Mucosa of descending colon (tissue), 3 donors: ENCODE measurements at regions not wholly inside any gene's neighbourhood (a gene's known extent, or its start where the extent isn't known, plus 50 kb on each side); places are given as distances from the start of the nearest gene placed in this dataset.

ENCODE experiments used
- ATAC-seq: fragments of 200-7000 bp; cut with Tn5 transposase; one replicate; pipeline ENCODE4 v1.9.1; 2020; ENCODE audit warnings: mild to moderate bottlenecking, moderate library complexity
- DNase-seq, 3 donors: peaks; one replicate each; pipeline ENCODE4 v3.0.0-alpha.2; 2020
- H3K36me3 ChIP-seq: fragments of 200-600 bp; one replicate; pipeline ENCODE4 v1.8.0; 2021; ENCODE audit warnings: low read depth, mild to moderate bottlenecking
- H3K4me1 ChIP-seq: fragments of 200-600 bp; one replicate; pipeline ENCODE4 v1.8.0; 2021; ENCODE audit warnings: low read depth, mild to moderate bottlenecking
- H3K4me3 ChIP-seq: fragments of 200-600 bp; one replicate; pipeline ENCODE4 v1.8.0; 2021; ENCODE audit warnings: mild to moderate bottlenecking
- H3K9me3 ChIP-seq: fragments of 200-600 bp; one replicate; pipeline ENCODE4 v1.8.0; 2021; ENCODE audit warnings: mild to moderate bottlenecking
- intact Hi-C, 2 donors: fragments of 100-400 bp; cut with DNase I in 1 of 2; cut with micrococcal nuclease in 1 of 2; formaldehyde crosslinking; loops; one replicate each; pipeline versions ENCODE4 v1.11.0 to v1.11.1; 2022; cut with DNase I, micrococcal nuclease
- TF ChIP-seq, protein P1 (sequence below): fragments of 200-600 bp; IDR thresholded peaks from one replicate; pipeline ENCODE4 v1.8.0; 2022; ENCODE audit warnings: antibody characterized with exemption, mild to moderate bottlenecking
- donor health status: DM: no; HTN: no; CAD: no; lungs with moderate emphysema.
- donor health status: DM: no; HTN: no; CAD: no.
- donor health status: DM: no; HTN: yes; CAD: no.

DNA sequence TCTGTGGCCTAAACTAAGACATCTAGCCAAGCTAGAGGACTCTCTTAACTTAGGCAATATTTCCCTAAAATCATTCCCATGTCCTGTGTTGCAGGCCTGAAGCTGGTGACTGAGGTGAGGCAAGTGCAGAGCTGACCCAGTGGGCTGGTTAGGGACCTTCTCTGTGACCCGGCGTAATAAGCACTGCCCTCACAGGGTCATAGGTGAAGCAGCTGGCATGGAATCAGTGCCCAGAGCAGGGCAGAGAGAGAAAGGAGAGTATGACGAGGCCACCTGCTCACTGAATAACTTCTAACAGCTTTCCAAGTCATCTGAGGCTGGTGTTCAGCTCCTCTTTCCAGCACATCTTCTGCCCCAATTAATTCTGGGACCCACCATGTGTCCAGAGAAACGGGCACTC, 197.0 kb downstream of the ANAPC1 start:
- DNase-seq (no peak), ATAC-seq (no peak)
- TF ChIP-seq, protein P1, sequence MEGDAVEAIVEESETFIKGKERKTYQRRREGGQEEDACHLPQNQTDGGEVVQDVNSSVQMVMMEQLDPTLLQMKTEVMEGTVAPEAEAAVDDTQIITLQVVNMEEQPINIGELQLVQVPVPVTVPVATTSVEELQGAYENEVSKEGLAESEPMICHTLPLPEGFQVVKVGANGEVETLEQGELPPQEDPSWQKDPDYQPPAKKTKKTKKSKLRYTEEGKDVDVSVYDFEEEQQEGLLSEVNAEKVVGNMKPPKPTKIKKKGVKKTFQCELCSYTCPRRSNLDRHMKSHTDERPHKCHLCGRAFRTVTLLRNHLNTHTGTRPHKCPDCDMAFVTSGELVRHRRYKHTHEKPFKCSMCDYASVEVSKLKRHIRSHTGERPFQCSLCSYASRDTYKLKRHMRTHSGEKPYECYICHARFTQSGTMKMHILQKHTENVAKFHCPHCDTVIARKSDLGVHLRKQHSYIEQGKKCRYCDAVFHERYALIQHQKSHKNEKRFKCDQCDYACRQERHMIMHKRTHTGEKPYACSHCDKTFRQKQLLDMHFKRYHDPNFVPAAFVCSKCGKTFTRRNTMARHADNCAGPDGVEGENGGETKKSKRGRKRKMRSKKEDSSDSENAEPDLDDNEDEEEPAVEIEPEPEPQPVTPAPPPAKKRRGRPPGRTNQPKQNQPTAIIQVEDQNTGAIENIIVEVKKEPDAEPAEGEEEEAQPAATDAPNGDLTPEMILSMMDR, result no peak
- H3K4me1 ChIP-seq, result peaks cover 5% of the 10 kb centered on the region
- H3K9me3 ChIP-seq, result no peaks in the 10 kb centered on the region
- H3K36me3 ChIP-seq, result no peaks in the 10 kb centered on the region
- intact Hi-C loops, result no loop called here
- no peak overlapping the region for H3K4me3 ChIP-seq

DNA sequence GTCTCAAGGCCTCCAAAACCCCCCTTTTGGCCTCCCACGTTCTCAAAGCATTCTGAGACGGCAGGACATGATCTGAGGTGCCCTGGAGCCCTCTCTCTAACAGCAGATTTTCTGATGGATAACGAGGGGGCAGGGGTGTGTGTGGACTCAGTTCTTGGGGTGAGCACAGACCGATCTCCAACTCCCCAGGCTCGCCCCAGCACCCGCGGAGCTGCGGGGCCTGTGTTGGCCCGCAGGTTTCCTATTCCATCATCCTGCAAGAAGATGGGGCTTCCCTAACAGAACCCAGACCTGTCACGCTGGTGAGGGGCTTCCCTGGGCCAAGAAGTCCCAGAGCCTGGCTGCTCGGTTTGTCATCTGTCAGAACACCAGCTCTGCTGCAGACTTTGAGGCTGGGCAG, 196.1 kb downstream of the ANAPC1 start:
- DNase-seq (no peak), ATAC-seq (no peak)
- Histone ChIP-seq H3K4me1 (peaks cover 5% of the 10 kb centered on the region), H3K36me3 (no peaks in the 10 kb centered on the region), H3K4me3 (no peak overlapping the region), H3K9me3 (no peaks in the 10 kb centered on the region)
- intact Hi-C loops, result no loop called here
- TF ChIP-seq, protein P1, result no peak

DNA sequence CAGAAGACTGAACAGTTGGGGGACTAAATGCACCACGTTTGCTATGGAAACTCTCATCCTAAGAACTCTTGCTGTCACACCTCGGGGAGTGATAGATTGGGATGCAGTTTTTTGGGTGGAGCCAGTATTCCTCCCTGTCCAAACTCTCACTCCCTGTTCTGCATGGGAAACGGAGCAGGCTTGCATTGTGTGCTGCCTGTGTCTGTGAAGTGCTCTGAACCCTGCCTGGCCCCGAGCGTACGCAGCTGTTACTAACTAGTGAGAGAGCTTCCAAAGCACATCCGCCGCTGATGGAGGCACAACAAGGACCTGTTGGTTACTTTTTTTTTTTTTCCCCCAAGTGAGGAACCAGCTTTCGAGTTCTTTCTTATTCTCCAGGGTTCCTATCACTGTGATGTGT, 195.5 kb downstream of the ANAPC1 start:
- intact Hi-C loops, result no loop called here
- no peaks in the 10 kb centered on the region for H3K9me3 ChIP-seq
- H3K4me1 ChIP-seq, result peaks cover 5% of the 10 kb centered on the region
- H3K4me3 ChIP-seq, result no peak overlapping the region
- DNase-seq, result no peak
- TF ChIP-seq, protein P1, result no peak
- no peaks in the 10 kb centered on the region for H3K36me3 ChIP-seq
- no peak for ATAC-seq

DNA sequence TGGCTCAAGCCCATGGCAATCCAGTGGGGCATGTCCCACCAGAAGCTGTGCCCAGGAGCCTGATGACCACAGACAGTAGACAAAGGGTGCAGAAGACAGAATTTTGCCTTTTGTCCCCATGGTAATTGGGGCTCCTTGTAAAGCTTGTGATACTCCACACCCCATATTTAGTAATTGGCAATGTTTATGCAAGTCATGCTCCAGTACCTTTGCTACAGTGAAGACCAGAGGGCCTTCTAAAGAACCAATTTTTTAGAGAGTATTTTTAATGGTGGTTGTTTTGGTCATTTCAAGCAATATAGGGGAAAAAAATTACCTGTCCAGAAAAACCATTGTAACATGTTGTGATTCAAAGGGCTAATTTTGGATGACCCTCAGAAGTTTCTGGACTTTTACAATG, 194.8 kb downstream of the ANAPC1 start:
- TF ChIP-seq, protein P1, result no peak
- H3K4me3 ChIP-seq, result no peak overlapping the region
- DNase-seq (no peak), ATAC-seq (no peak)
- H3K9me3 ChIP-seq, result no peaks in the 10 kb centered on the region
- H3K4me1 ChIP-seq, result peaks cover 5% of the 10 kb centered on the region
- intact Hi-C loops, result no loop called here
- no peaks in the 10 kb centered on the region for H3K36me3 ChIP-seq

DNA sequence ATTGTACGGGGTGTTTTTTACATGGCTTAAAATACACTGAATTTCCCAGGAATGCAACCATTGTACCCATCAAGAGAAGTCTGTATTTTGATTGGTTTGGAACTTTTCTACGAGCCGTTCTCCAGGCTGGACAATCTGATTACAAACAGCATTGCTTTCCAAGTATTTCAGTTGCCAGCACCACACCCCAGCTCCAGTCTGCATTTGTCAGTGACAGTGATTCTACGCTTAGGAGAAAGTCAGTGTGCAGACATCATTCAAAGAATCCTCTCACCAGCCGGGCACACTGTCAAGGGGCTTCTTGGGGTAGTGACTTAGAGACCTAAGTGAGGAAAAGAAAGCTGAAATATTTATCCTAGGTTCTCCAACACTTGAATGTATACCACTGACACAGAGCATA, 194.1 kb downstream of the ANAPC1 start:
- ATAC-seq (no peak), DNase-seq (no peak)
- intact Hi-C loops, result no loop called here
- no peaks in the 10 kb centered on the region for H3K36me3 ChIP-seq
- TF ChIP-seq, protein P1, result no peak
- no peak overlapping the region for H3K4me3 ChIP-seq
- H3K9me3 ChIP-seq, result no peaks in the 10 kb centered on the region
- H3K4me1 ChIP-seq, result peaks cover 4% of the 10 kb centered on the region

DNA sequence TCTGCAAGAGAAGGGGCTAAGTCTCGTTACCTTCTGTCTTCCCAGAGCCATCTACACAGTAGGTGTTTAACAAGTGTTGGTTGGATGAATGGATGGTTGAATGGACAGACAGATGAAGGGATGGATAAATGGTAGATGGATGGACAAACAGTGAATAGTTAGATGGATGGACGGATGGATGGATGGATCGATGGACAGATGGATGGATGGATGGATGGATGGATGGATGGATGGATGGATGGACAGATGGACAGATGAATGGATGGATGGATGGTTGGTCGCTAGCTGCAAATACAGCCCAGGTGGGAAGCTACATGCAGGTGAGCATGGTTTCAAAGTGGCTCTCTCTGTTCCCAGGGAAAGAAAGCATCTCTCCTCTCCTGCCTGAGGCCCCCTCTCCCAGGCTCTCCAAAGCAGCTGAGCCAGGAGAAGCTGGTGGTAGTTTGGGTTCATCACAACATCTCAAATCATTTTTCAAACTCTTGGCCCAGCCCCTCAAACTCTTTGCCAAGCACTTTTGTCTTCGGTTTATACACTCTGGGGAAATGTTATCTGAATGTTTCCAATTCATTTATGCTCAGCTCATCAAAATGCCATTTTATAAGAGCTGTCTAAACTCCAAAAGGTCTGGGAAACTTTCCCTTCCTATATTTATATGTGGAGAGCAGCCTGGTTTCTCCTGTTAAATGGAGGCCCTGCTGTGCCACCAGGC, 192.7 kb downstream of the ANAPC1 start:
- H3K4me1 ChIP-seq, result no peaks in the 10 kb centered on the region
- no peak for DNase-seq
- intact Hi-C loops, result no loop called here
- no peaks in the 10 kb centered on the region for H3K9me3 ChIP-seq
- TF ChIP-seq, protein P1, result no peak
- no peaks in the 10 kb centered on the region for H3K36me3 ChIP-seq
- no peak overlapping the region for H3K4me3 ChIP-seq
- ATAC-seq, result no peak
